GM20000 (cell line): ENCODE measurements at regions not wholly inside any gene's neighbourhood (a gene's known extent, or its start where the extent isn't known, plus 50 kb on each side); places are given as distances from the start of the nearest gene placed in this dataset.

Source experiments
- DNase-seq: peaks from one replicate; pipeline ENCODE4 v3.0.0; 2012; ENCODE audit warnings: low spot score
- CTCF ChIP-seq: IDR thresholded peaks from 2 replicates; pipeline ENCODE4 v1.5.1; 2012; ENCODE audit warnings: mild to moderate bottlenecking, control low read depth; ENCODE audit errors: extremely low read depth, missing control alignments

DNA sequence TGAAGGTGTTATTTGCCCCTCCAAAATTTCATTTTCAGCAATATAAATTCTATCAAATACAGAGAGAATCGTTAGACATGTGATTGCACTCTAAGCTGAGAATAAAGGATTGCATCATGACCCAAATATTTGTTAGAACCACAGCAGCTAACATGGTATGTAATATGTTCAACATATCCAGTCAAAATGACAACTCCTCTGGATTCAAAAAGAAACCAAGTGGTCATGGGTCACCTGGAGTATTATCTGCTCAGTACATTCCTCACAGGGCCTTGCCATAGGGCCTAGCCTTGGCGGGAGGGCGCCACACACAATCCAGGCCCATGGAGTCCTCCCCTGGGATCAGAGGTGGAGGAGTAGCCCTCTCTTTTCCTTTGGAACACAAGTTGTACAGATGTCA lies 179.2 kb downstream of the HSD17B3 start:
- no peak for DNase-seq
- no peak for TF ChIP-seq CTCF

DNA sequence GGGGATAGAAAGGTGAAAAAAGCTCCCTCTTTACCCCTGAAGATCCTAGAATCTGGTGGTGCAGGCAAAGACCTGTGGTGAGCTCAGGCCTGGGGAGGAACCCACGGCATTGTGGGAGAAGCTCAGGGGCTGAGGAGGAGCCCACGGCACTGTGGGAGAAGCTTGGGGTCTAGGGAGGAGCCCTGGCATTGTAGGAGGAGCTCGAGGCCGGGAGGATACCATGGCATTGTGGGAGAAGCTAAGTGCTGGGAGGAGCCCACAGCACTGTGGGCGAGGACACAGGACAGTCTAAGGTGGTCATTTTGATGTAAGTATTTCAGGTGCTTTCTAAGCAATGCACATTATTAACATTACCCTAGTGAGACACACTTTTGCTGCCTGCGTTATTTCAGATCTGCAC lies 179.7 kb downstream of the HSD17B3 start:
- DNase-seq: no peak
- no peak for TF ChIP-seq CTCF

GRCh38 chr9:96121136-96121535 lies 180.8 kb downstream of the HSD17B3 start:
- no peak for DNase-seq
- TF ChIP-seq CTCF: no peak

DNA sequence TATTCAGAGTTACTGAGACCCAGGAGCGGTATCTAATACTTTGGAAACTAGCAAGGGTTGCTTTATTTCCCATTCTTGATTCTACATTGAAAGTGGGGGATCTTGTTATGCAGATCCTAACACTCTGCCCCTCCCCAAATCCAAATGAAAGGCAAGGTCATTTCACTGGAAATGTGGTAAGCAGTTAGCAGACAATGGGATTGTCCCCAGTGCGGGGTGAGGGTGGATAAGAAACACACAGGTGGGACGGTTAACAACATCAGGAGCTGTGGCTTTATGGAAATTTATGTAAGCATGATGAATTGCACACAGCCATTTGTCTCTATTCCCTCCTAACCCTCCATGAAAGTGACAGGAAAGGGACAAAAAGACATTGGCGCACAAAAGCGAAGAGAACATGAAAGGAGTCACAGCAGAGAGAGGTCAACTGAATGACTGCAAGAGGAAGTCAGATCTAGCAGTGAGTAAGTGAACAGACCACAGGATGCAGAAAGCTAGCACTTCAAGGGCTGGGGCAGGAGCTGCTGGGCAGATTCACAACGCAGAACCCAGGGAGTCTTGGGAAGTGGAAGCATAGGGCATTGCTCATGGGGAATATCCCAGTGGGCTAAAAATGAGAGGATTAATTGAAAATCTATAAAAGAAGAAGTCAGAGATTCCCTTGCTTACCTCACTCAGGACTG lies 184.4 kb downstream of the HSD17B3 start:
- DNase-seq: no peak

GRCh38 chr9:96116275-96117064 lies 185.5 kb downstream of the HSD17B3 start:
- DNase-seq: no peak
- TF ChIP-seq CTCF: no peak

More for the DNA sequence above, 184.4 kb downstream of the HSD17B3 start:
- TF ChIP-seq CTCF: no peak

GRCh38 chr9:96115836-96116235 lies 186.1 kb downstream of the HSD17B3 start:
- no peak for TF ChIP-seq CTCF
- no peak for DNase-seq

DNA sequence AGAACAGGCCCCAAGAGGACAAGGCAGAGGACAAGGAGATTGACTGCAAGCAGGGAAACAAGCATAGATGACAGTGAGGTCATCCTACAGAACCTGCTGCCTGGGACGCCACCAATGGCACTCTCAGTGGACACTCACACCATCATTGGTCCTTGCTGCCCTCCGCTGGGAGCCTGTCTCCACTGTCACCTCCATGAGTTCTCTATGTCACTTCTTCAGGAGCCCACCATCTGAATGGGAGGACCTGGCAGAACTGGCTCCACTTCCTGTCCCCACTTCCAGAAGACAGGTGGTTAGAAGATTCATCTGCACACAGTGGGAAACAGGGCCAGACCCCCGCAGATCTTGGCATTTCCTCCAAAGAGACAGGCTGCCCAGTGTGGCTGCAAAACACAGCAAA lies 188.9 kb downstream of the HSD17B3 start:
- no peak for TF ChIP-seq CTCF
- DNase-seq: no peak
